ENCODE measurements at regions not wholly inside any gene's neighbourhood (a gene's known extent, or its start where the extent isn't known, plus 50 kb on each side); places are given as distances from the start of the nearest gene placed in this dataset.
A peak's percentile ranks its signal among the peaks of the same experiment; 100 is the strongest.

DNA sequence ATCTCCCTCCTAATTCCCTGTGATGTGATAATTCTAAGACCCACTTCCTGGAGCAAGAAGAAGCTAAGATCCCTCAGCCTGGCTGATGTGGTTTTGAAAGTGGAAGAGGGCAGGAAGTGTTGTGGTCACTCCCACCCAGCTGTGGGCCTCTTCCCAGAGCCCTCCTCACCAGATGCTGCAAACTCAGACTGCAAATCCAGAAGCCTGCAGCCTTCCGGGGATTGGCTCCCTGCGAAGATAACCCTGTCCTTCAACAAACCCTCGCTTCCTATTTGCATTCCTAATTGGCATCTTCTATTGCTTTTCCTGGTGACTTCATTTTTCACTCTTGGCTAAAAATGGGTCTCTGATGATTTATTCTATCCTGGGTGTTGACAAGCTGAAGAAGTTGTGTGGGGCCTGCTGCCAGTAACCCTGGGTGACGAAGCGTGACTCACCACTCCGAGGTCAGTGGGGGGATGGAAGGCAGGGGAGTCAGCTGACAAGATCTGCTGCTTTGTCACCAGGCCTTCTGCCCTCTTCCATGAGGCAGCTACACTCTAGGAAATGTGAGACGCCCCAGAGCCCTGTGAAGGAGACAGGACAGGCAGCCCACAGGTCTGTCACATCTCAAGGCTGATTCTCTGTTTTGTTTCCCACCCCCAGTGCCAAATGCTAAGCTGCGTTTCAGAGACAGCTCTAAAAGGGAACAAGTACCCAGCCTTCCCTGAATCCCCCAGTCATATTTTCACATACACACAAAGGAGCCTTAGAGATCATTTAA lies 99.7 kb upstream of the LIPC start:
- Histone ChIP-seq H3K36me3 (ENCODE audit: control insufficient read depth in 2 of 2, insufficient read depth in 2 of 2, low read length in 1 of 2) (no peaks in the 10 kb centered on the region), H3K4me2 (ENCODE audit: control insufficient read depth, insufficient read depth) (peak overlapping the region; percentile 95), H3K27me3 (replicated peaks in 1 of 2; ENCODE audit: control insufficient read depth in 2 of 2, insufficient read depth in 2 of 2, low read length in 1 of 2) (no peaks in the 10 kb centered on the region), H3K4me1 (ENCODE audit: control insufficient read depth, insufficient read depth, low read length) (peaks cover 31% of the 10 kb centered on the region), H3K79me2 (ENCODE audit: control insufficient read depth, insufficient read depth, low read length) (no peaks in the 10 kb centered on the region), H3K4me3 (0 out of 2 replicates have a peak overlapping the region, but pooled peaks have one; percentile 31), H3K9me3 (replicated peaks; ENCODE audit: control insufficient read depth, insufficient read depth, low read length) (no peaks in the 10 kb centered on the region; the same call in 1 of the 3 replicates), H2AFZ (ENCODE audit: control insufficient read depth, low read depth, low read length) (peak overlapping the region; percentile 91), H3K9ac (ENCODE audit: control insufficient read depth, insufficient read depth, low read length) (peak overlapping the region; percentile 55), H4K20me1 (ENCODE audit: control insufficient read depth, insufficient read depth) (no peaks in the 10 kb centered on the region), H3K27ac (ENCODE audit: control insufficient read depth, insufficient read depth) (peak overlapping the region; percentile 81)
- SMC1A ChIA-PET (ENCODE audit: uncharacterized antibody, unreplicated experiment): interaction anchor here (0.9 to 4.7 kb wide), 24 partner anchors 8 to 431 kb away, joined by 3 to 29 read pairs (median 4); no protein-coding TSS in a partner anchor
- ATAC-seq (peak; percentile 97), DNase-seq (ENCODE audit: low read depth, low spot score) (peak; percentile 82), FAIRE-seq (peak; percentile 44)
- CTCF ChIA-PET: interaction anchor here (0.6 to 1.9 kb wide), 5 partner anchors 30 to 448 kb away, joined by 3 to 5 read pairs (median 3); no protein-coding TSS in a partner anchor
- RAD21 ChIA-PET (ENCODE audit: unreplicated experiment): interaction anchor here (0.7 to 2.3 kb wide), 18 partner anchors 13 to 439 kb away, joined by 3 to 12 read pairs (median 3); partner anchors contain the start of genes ADAM10 and MINDY2
- in situ Hi-C loops (cut with MboI): no loop called here
- intact Hi-C loops (cut with micrococcal nuclease; ENCODE audit: unreplicated experiment): no loop called here
- POLR2A ChIA-PET: interaction anchor here (1.0 to 1.7 kb wide), 4 partner anchors 8 to 186 kb away, joined by 3 to 6 read pairs (median 4); no protein-coding TSS in a partner anchor
- 6% methylated on average over 8 of the region's 8 CpGs for WGBS (ENCODE audit: insufficient coverage, insufficient replicate concordance, low lambda C conversion rate, missing lambda C conversion rate)
- BruUV-seq (replicated peaks): no TSS peak
- TF ChIP-seq BHLHE40 (IDR thresholded peaks at IDR 0.05; ENCODE audit: borderline replicate concordance in 1 of 2, low read depth in 2 of 2, low read length in 1 of 2) (peak; percentile 86 to 89; a peak in 3 of 4 replicates), PML (IDR thresholded peaks at IDR 0.05; ENCODE audit: low read length) (peak; percentile 52; the same call in 1 of the 2 replicates), NFIC (IDR thresholded peaks at IDR 0.05; ENCODE audit: low read depth, low read length) (peak; percentile 80), SPI1 (IDR thresholded peaks at IDR 0.05; ENCODE audit: borderline replicate concordance, insufficient read depth, low read depth, low read length) (0 out of 2 replicates have a peak, but pooled peaks have one; percentile 0), NFXL1 (IDR thresholded peaks at IDR 0.05; ENCODE audit: borderline replicate concordance) (no peak), EED (IDR thresholded peaks at IDR 0.05; ENCODE audit: low read depth) (peak; percentile 84), TBL1XR1 (IDR thresholded peaks at IDR 0.05; ENCODE audit: low read depth, low read length) (peak; percentile 69), POLR2A (IDR thresholded peaks at IDR 0.05; ENCODE audit: low read depth, low read length) (peak; percentile 76), MYB (IDR thresholded peaks at IDR 0.05; ENCODE audit: borderline replicate concordance, low read depth, low read length) (no peak), CREB1 (IDR thresholded peaks at IDR 0.05; ENCODE audit: low read depth) (0 out of 2 replicates have a peak, but pooled peaks have one; percentile 52), EP300 (IDR thresholded peaks at IDR 0.05; ENCODE audit: borderline replicate concordance in 1 of 2, control insufficient read depth in 1 of 2, low read depth in 2 of 2, low read length in 2 of 2) (peak; percentile 71 to 94)
- TF ChIP-seq, protein P1, sequence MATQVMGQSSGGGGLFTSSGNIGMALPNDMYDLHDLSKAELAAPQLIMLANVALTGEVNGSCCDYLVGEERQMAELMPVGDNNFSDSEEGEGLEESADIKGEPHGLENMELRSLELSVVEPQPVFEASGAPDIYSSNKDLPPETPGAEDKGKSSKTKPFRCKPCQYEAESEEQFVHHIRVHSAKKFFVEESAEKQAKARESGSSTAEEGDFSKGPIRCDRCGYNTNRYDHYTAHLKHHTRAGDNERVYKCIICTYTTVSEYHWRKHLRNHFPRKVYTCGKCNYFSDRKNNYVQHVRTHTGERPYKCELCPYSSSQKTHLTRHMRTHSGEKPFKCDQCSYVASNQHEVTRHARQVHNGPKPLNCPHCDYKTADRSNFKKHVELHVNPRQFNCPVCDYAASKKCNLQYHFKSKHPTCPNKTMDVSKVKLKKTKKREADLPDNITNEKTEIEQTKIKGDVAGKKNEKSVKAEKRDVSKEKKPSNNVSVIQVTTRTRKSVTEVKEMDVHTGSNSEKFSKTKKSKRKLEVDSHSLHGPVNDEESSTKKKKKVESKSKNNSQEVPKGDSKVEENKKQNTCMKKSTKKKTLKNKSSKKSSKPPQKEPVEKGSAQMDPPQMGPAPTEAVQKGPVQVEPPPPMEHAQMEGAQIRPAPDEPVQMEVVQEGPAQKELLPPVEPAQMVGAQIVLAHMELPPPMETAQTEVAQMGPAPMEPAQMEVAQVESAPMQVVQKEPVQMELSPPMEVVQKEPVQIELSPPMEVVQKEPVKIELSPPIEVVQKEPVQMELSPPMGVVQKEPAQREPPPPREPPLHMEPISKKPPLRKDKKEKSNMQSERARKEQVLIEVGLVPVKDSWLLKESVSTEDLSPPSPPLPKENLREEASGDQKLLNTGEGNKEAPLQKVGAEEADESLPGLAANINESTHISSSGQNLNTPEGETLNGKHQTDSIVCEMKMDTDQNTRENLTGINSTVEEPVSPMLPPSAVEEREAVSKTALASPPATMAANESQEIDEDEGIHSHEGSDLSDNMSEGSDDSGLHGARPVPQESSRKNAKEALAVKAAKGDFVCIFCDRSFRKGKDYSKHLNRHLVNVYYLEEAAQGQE (IDR thresholded peaks at IDR 0.05; ENCODE audit: low read depth, low read length): no peak
- TF ChIP-seq, protein P2, sequence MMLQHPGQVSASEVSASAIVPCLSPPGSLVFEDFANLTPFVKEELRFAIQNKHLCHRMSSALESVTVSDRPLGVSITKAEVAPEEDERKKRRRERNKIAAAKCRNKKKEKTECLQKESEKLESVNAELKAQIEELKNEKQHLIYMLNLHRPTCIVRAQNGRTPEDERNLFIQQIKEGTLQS (IDR thresholded peaks at IDR 0.05; ENCODE audit: borderline replicate concordance, extremely low read depth, low read depth, low read length): 0 out of 2 replicates have a peak, but pooled peaks have one; percentile 11
- TF ChIP-seq, protein P3, sequence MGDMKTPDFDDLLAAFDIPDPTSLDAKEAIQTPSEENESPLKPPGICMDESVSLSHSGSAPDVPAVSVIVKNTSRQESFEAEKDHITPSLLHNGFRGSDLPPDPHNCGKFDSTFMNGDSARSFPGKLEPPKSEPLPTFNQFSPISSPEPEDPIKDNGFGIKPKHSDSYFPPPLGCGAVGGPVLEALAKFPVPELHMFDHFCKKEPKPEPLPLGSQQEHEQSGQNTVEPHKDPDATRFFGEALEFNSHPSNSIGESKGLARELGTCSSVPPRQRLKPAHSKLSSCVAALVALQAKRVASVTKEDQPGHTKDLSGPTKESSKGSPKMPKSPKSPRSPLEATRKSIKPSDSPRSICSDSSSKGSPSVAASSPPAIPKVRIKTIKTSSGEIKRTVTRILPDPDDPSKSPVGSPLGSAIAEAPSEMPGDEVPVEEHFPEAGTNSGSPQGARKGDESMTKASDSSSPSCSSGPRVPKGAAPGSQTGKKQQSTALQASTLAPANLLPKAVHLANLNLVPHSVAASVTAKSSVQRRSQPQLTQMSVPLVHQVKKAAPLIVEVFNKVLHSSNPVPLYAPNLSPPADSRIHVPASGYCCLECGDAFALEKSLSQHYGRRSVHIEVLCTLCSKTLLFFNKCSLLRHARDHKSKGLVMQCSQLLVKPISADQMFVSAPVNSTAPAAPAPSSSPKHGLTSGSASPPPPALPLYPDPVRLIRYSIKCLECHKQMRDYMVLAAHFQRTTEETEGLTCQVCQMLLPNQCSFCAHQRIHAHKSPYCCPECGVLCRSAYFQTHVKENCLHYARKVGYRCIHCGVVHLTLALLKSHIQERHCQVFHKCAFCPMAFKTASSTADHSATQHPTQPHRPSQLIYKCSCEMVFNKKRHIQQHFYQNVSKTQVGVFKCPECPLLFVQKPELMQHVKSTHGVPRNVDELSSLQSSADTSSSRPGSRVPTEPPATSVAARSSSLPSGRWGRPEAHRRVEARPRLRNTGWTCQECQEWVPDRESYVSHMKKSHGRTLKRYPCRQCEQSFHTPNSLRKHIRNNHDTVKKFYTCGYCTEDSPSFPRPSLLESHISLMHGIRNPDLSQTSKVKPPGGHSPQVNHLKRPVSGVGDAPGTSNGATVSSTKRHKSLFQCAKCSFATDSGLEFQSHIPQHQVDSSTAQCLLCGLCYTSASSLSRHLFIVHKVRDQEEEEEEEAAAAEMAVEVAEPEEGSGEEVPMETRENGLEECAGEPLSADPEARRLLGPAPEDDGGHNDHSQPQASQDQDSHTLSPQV (IDR thresholded peaks at IDR 0.05): peak; percentile 79; the same call in 1 of the 2 replicates
